DMS153 treated with DMSO at 0.1 percent for 48 hours (cell line): ENCODE measurements at regions not wholly inside any gene's neighbourhood (a gene's known extent, or its start where the extent isn't known, plus 50 kb on each side); places are given as distances from the start of the nearest gene placed in this dataset.
"Not testable (repeated sequence)": the region's sequence is repeated elsewhere in the genome, so short reads cannot be mapped to it uniquely, and the experiment has no call there.

ENCODE experiments used
- DNase-seq: peaks from one replicate; lab custom pipeline; 2025; ENCODE audit not compliant: unreplicated experiment; lab: John Stamatoyannopoulos, UW

DNA sequence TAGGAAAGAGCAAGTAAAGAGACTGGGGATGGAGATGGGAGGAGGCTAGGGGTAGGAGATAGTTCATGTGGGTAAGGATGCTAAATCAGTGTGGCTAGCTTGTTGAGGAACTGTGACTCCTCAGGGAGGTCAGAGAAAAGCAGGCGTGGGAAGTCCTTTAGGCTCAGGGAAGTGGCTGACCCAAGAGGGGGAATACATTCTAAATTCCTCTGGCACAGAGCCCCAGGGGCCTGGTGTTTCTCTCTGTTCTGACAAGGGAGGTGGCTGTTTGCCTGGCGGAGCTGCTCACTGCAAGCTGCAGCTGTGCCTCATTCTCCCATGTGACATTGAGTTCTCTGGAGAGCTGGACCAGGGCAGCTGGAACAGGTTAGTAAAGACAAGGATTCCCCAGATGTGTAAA is 152.2 kb upstream of the SLC38A2 start:
- DNase-seq, result no peak

DNA sequence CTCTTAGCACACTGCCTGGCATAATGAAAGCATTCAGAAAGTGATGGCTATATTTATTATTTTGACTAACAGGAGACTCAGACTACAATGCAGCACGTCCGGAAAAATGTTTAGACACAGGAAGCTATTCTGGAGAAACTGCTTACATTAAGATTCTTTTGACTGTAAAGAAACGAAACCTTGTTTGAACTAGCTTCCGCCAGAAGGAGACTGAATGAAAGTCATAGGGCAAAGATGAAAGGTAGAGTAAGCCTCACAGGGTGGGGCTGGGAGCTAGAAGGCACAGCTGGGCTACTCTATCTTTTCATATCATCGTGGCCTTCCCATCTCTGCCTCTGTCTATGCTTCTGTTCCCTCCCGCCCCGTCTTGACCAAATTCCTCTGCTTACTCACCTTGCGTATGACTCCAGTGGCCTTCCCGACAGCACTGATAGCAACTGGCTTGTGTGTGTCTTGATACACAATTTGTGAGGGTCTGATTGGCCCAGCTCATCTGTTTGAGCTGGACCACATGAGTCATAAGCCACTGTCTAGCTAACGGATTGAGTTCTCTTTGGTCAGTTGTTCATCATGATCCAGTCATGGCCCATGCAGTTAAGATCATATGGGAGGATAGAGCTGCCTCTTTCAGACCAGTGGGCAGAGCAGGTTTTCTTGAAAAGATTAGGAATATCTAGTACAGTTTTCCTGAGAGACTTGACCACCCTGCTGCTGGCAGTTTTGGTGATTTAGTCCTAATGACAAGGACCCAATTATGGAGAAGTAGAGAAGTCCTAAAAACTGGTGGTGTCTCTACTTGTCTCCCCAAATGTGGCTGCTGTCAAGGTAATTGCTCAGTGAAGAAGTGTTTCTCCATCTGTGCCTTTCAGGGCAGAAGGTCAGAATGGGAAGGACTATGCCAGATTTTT is 151.5 kb upstream of the SLC38A2 start:
- no peak for DNase-seq

DNA sequence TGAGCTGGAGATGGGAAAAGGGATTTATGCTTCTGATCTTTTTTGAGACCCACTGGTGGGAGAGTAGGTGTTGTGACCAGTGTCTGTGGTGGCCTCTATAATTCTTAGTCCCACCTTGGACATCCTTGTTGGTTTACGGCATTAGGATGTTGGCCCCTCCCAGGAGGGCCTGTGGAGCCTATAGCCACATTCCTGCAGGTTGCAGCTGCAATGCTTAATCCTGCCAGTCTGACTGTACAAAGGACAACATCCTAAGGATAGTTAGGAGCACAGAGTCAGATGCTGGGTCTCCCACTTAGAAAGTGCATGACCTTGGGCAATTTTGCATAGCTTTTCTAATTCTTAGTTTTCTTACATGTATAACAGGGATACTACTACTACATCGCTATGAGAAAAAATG is 150.9 kb upstream of the SLC38A2 start:
- DNase-seq, result no peak

DNA sequence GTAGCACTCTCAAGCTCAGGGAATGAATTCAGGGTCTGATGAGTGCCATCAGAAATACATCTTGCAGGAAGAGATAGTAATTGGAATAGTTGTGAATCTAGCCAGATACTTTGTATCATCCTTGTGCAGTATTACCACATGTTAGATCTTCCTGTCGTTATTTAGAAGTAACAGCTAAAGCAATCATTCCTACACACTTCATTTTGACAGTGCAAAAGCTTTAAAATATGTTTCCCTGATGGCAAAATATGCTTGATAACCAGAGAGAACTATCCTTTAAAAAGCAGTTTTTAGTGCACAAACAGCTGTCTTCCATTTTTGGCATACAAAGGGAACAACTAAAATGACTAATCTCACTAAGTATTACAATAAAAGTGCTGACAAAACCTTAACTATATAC is 149.5 kb upstream of the SLC38A2 start:
- DNase-seq, result no peak

DNA sequence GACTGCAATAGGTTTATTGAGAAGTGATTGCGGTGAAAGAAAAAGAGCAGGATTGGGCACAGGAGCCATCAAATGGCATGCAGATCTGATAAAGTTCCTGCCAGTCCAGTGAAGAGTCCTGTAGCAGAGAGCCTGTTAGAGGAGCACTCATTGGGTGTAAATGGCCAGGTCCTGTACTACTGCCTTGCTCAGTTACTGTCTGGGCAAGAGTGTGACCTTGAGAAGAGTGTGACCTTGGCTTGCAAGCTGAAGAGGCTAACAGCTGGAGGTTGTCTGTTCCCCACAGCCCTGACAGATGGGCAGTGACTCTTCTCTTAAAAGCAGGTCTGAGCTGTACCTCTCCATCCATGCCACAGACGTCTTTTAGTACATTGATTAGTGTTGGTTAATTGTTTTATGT is 148.6 kb upstream of the SLC38A2 start:
- DNase-seq, result no peak

DNA sequence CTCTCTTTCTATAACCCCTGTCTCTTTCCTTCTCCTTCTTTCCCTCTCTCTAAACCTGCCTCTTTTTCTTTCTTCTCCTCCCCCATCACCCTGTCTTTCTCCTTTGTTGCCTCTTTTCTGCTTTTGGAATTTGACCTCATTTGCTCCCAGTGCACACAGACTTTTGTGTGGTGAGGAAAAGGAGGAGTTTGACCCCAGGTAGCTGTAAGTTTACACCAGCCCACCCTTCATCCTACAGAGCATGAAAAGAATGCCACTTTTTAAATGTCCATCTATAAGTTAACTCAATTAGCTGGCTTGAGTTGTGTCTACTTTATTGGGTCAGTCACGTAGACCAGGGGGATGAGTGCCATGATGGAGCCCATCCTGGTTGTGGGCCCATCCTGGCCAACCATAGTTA is 146.8 kb upstream of the SLC38A2 start:
- no peak for DNase-seq

DNA sequence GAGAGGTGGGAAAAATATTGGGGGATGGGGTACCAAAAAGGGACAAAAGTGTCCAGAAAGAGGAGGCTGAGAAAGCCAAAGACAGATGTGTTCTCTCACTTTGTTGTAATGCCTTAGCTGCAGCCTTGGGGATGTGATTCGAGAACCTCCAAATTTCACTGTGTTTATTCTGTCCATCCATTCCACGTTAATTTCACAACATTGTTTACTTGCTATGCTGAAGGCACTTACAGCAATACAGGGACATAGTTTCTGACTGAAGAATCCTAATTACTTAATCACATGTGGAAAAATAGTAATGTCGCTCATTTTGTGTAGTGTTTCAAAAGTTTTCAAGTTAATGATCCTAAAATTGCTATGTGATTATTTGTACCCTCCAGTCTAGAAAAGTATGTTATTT is 146.2 kb upstream of the SLC38A2 start:
- no peak for DNase-seq

DNA sequence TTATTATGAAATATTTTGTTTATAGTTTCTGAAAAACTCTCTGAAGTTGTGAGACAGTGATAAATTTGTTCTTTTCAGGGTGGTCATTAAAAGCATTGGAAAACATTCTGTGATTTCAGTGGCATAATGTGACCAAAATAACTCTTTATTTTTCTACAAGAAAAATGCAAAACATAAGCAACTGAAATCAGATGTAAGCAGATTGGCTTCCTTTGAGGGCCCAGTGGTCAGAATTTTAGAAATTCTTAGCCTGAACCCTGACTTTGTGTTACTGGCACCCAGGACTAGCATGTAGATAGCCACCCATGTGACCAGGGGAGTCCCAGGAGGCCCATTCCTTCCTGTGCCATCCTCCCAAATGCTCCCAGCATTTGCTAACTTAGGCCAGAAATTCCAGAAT is 145.6 kb upstream of the SLC38A2 start:
- DNase-seq, result no peak

DNA sequence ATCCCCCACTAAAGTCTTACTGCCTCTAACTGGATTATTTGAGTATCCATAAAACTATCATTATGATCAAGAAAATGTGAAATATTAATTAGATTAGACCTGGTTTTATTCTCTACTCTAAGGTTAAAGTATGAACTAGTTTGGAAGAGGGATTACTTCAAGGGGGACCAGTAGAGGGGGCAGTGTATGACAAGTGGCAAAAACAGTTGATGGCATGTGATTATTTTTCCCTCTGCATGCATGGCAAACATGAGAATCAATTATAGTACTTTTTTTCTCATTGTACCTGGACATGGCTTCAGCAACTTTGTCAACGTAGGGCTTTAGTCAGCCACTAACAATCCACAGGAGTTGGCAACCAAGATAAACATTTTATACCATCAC is 145.0 kb upstream of the SLC38A2 start:
- no peak for DNase-seq

DNA sequence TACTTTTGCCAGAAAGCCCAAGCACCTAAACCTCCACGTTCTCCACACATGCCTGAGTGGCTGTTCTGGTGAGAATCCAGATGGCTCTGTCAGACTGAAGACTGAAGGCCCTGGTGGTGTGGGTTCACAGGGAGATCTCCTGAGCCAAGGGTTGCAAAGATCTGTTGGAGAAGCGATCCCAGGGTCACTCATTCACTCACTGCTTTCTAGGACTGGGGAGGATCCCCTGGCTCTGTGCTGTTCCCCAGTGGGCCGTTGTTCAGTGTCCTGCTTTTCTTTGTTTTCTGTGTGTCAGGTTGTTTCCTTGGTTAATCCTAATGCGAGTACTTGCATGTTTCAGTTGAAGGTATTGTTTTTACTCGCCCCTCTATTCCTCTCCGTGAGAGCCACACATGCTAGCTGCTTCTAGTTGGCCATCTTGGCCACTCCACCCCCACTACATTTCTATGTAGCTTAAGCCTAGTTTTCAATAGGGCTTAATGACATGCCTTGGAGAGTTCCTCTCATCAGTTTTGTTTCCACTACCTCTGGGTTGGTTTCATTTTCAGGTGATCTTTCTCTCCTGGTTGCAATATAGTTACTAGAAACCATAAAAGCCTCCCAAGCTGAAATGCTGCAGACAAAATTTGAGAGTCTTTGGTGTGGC is 144.5 kb upstream of the SLC38A2 start:
- DNase-seq, result no peak

DNA sequence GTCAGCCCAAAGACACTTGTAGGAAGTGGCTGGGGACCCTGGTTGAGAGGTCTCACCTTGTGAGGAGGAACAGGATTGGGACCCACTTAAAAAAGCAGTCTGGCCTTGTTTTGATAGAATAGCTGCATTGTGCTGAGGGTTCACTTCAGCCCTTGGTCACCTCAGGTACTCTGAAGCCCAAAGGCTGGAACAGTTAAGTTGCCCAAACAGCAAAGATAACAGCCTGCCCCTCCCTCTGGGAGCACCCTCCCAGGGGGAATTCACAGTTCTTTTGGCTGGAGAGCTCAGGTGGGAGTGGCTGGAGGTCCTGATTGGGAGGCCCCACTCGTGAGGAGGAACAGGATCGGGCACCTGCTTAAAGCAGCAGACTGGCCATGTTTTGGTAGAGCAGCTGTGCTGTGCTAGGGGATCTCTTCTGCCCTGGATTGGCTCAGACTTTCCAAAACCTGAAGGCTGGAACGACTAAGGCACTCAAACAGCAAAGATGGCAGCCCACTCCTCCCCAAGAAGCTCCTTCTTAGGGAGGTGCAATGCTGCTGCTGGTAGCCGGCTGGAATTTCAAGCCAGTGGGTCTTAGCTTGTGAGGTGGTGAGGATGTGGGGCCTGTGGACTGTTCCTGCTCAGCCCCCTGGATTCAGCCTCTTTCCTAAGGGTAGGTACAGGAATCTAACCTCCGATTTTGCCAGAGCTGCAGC is 143.8 kb upstream of the SLC38A2 start:
- no peak for DNase-seq

DNA sequence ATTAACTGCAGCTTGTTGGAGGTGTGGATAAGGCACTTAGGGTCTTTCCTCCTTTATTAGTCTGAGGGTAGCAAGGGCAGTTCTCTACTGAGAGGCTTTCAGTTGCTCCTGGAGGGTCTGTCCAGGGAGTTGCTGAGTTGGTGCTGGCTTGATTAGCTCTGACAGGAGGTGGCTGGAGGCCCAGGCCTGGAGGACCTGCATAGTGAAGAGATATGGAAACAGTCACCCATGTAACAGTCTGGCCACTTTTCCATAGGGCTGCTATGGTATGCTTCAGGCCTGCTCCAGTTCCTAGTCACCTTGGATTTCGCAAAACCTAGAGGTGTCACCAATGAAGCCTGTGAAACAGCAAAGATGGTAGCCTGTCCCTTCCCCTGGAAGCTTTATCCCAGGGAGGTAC is 143.3 kb upstream of the SLC38A2 start:
- DNase-seq, result no peak

DNA sequence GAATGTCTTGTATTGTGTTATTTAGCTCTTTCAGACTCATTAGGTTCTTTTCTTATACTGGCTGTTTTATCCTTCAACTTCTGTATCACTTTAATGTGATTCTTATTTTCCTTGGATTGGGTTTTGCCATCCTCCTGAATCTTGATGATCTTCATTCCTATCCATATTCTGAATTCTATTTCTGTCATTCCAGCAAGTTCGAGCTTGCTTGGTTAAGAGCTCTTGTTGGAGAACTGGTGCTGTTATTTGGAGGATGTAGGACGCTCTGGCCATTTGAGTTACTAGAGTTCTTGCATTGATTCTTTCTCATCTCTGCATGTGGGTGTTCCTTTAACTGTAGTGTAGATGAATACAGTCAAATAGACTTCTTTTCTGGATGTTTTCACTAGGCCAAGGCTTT is 142.3 kb upstream of the SLC38A2 start:
- DNase-seq, result no peak

DNA sequence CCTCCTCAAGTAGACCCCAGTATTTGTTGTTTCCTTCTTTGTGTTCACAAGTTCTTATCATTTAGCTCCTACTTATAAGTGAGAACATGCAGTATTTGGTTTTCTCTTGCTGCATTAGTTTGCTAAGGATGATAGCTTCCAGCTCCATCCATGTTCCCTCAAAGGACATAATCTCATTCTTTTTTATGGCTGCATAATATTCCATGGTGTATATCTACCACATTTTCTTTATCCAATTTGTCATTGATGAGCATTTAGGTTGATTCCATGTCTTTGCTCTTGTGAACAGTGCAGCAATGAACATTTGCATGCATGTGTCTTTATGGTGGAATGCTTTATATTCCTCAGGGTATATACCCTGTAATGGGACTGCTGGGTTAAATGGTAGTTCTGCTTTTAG is 137.7 kb upstream of the SLC38A2 start:
- DNase-seq, result not testable (repeated sequence)

DNA sequence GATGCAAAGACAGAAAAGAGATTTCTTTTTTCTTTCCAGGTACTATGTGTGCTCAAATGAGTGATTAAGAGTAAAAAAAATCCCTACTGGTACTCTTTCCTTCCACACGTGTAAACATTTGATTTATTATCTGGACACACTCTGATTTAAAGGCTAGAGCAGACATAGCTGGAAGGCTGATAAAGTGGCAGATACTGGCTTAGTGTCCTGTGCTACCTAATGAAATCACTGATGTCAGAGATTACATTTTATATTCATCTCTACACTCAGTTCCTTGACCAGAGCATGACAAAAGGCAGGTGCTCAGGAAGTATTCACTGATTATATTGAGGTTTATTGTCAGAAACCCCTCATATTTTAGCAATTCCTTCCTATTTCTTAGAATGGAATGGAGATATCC is 136.6 kb upstream of the SLC38A2 start:
- DNase-seq, result no peak

DNA sequence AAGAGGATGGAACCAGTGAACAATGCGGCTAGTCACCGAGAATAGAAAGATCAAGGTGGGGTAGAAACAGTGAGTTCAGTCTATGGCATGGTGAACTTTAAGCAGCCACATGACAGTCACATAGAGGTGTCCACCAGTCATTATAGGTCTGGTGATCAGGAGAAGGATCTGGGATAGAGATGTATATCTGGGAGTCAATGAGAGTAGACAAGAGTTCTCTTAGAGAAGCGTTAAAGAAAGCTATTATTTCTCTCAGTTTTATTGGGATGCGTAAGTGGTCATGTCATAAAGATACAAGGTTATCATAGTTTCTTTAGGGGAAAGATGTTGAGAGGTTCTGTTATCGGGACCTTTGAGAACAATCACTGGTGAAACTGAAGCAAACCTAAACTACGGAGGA is 136.1 kb upstream of the SLC38A2 start:
- no peak for DNase-seq

DNA sequence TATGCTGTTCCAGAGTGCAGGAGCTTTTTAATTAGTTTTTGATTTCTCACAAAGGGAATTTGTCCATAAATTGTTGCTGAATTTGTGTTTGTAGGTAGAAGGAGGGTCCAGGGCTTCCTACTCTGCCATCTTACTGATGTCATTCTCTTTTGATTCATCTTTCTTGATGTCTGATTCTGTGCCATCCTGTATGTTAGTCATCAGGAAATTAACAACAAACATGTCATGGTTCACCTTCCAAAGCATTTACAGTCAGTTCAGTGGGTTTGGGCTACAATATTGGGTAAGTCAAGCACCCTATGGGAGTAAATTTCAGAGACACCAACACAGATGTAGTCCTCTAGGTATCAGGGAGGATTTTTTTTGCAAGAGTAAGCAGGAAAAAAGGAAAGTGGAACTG is 135.2 kb upstream of the SLC38A2 start:
- DNase-seq, result no peak

DNA sequence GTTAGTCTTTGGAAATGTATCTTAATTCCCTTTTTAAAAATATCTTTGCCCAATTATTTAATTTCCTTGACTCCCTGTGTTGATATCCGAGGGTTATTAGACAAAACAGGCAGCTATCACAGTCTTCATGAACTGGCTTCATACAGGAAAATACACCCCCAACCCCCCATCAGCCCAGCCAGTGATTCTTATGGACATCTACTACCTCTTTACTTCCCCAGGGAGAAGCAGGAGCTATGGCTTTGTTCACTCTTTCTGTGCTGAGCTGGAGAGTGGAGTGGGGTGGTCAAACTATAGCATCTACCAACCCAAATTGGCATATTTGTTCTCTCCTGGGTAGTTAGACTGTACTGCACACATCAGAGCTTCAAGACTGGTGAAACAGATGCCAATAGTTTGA is 134.4 kb upstream of the SLC38A2 start:
- no peak for DNase-seq

DNA sequence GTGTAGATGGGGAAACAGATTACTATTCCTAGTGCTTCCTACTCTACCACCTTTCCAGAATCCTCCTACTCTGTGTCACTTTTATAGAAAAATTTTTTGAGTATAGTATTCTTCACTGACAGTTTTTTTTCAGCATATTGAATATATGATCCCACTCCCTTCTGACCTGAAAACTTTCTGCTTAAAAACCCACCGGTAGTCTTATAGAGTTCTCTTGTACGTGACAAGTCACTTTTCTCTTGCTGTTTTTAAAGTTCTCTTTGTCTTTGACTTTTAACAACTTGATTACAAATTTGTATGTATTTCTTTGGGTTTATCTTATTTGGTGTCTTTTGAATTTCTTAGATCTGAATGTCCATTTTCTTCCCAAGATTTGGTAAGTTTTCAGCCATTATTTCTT is 133.6 kb upstream of the SLC38A2 start:
- DNase-seq, result no peak

DNA sequence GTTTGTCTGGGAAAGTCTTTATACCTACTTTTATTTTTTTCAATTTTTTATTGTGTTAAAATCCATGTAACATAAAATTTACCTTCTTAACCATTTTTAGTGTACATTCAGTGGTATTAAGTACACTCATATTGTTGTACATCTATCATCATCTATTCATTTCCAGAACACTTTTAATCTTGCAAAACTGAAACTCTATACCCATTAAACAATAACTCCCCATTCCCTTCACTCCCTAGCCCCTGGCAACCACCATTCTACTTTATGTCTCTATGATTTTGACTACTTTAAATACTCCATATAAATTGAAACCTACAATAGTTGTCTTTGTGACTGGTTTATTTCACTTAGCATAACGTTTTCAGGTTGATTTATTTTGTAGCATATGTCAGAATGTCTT is 131.9 kb upstream of the SLC38A2 start:
- DNase-seq, result no peak

DNA sequence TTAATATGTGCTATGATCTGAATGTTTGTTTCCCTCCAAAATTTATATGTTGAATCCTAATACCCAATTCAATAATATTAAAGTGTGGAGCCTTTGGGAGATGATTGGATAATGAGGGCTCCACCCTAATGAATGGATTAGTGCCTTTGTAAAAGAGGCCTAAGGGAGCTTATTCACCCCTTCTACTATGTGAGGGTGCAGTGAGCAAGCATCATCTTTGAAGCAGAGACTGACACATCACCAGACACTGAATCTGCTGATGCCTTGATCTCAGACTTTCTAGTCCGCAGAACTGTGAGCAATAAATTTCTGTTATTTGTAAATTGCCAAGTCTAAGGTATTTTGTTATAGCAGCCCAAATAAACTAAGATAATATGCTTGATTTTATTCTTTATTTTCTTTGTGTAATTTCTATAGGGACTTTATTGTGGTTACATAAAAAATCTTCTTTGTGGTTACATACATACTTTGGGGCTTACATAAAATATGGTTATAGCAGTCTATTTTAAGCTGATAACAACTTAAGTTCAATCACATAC is 131.1 kb upstream of the SLC38A2 start:
- DNase-seq, result no peak

DNA sequence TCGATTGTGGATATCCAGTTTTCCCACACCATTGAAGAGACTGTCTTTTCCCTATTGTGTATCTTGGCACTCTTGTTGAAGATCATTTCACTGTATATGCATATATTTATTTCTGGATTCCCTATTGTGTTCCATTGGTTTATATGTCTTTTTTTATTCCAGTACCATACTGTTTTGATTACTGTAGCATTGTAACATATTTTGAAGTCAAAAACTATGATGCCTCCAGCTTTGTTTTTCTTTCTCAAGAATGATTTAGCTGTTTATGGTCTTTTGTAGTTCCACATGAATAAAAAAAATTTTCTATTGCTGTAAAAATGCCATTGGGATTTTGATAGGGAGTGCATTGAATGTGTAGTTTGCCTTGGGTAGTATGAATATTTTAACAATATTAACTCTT is 128.1 kb upstream of the SLC38A2 start:
- DNase-seq, result no peak
